Thyroid gland (tissue), 4 donors: ENCODE measurements at regions not wholly inside any gene's neighbourhood (a gene's known extent, or its start where the extent isn't known, plus 50 kb on each side); places are given as distances from the start of the nearest gene placed in this dataset.

Experiments
- CTCF ChIP-seq, 6 experiments: fragments of 200-600 bp in 3 of 6; fragments of 450-650 bp in 3 of 6; sonication (generic) in 3 of 6; IDR thresholded peaks; one replicate each; pipeline ENCODE4 v1.5.1; 2016 to 2019; ENCODE audit warnings: antibody characterized with exemption in 6 of 6, mild to moderate bottlenecking in 2 of 6, inconsistent platforms in 1 of 6, moderate library complexity in 1 of 6
- POLR2A ChIP-seq, 2 donors: fragments of 450-650 bp; IDR thresholded peaks; one replicate each; pipeline ENCODE4 v1.6.1; 2017; ENCODE audit warnings: antibody characterized with exemption in 2 of 2, mild to moderate bottlenecking in 2 of 2, moderate library complexity in 1 of 2

- no peak for TF ChIP-seq CTCF (IDR thresholded peaks at IDR 0.05)
- no peak for TF ChIP-seq POLR2A (IDR thresholded peaks at IDR 0.05)
Measured at GRCh38 chr21:28257276-28257675, 735.4 kb downstream of the LTN1 start.
